SJCRH30 (cell line): ENCODE measurements at regions not wholly inside any gene's neighbourhood (a gene's known extent, or its start where the extent isn't known, plus 50 kb on each side); places are given as distances from the start of the nearest gene placed in this dataset.
"Not testable (repeated sequence)": the region's sequence is repeated elsewhere in the genome, so short reads cannot be mapped to it uniquely, and the experiment has no call there.

Experiments
- DNase-seq, 2 experiments: peaks; one replicate each; pipeline ENCODE4 v3.0.0-alpha.2; 2015 to 2020
- H3K27ac ChIP-seq: fragments of 250-450 bp; sonication (Bioruptor Pico); 2 replicates; pipeline ENCODE4 v1.5.1; 2020; ENCODE audit warnings: mild to moderate bottlenecking, moderate library complexity
- H3K27me3 ChIP-seq: fragments of 250-450 bp; sonication (Bioruptor Pico); 2 replicates; pipeline ENCODE4 v1.5.1; 2020; ENCODE audit warnings: mild to moderate bottlenecking, moderate library complexity
- H3K36me3 ChIP-seq: fragments of 250-450 bp; sonication (Bioruptor Pico); 2 replicates; pipeline ENCODE4 v1.5.1; 2020; ENCODE audit warnings: mild to moderate bottlenecking, moderate library complexity
- H3K4me1 ChIP-seq: fragments of 250-450 bp; sonication (Bioruptor Pico); 2 replicates; pipeline ENCODE4 v1.5.1; 2020; ENCODE audit warnings: mild to moderate bottlenecking, moderate library complexity
- H3K4me3 ChIP-seq: fragments of 250-450 bp; sonication (Bioruptor Pico); 2 replicates; pipeline ENCODE4 v1.5.1; 2020; ENCODE audit warnings: mild to moderate bottlenecking, moderate library complexity
- H3K9me3 ChIP-seq: fragments of 250-450 bp; sonication (Bioruptor Pico); replicated peaks from 2 replicates; pipeline ENCODE4 v1.5.1; 2020; ENCODE audit warnings: mild to moderate bottlenecking, moderate library complexity

DNA sequence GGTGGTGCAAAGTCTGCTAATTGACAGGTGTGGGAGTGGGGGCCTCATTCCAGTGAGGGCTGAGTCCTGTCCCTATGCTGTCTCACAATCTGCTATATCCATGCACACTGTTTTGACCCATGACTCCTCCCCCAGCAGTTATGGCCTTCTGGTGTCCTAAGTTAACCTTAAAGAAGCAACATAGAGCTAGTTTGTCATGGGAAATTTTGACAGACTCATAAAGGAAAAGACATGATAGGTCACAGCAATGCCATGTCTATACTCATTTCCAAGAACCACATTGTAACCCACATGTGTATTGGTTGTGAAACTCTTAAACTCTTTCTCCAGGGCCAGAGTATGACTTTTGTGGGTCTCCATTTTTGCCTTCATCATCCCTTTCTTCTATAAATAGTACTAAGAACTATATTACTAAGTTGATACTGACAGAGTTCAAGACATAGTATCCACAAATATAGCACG is 78.2 kb upstream of the SLC1A4 start:
- no peak overlapping the region for H3K4me3 ChIP-seq
- H3K27me3 ChIP-seq, result peaks cover 2% of the 10 kb centered on the region; the same call in 1 of the 2 replicates
- no peaks in the 10 kb centered on the region for H3K36me3 ChIP-seq
- no peak overlapping the region for H3K27ac ChIP-seq
- no peaks in the 10 kb centered on the region for H3K9me3 ChIP-seq
- DNase-seq, result no peak
- no peaks in the 10 kb centered on the region for H3K4me1 ChIP-seq

DNA sequence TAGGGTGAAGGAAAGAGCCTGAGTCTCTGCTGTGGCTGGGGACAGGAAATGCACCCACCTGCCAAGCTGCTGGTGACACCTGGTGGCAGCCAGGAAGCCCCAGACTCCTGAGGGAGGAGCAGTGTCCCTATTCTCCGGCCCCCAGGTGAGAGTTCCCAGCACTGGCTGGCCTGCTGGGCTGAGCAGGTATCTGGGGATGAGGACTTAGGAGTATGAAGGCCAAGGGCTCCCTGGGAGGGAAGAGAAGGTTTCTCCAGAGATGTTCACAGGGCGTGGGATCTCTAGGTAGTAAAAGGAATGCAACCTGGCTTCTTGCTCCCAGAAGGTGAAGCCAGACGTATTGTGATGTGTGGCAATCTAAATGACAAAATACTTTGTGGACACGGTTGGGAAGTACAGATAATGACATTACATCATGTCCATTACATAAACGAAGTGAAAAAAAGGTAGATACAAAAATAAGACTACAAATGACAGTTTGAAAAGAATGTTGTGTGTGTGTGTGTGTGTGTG is 75.8 kb upstream of the SLC1A4 start:
- H3K9me3 ChIP-seq, result no peaks in the 10 kb centered on the region

DNA sequence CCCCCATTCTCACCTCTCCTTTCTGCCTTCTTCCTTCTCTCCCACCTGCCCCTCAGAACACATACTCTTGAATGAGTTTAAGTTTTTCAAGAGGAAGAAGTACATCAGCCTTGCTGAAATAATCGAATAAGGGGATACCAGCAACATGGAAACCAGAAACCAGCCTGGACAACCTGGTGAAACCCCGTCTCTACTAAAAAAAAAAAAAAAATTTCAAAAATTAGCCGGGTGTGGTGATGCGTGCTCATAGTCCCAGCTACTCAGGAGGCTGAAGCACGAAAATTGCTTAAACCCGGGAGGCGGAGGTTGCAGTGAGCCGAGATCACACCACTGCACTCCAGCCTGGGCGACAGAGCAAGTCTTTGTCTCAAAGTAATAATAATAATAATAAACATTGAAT is 75.0 kb upstream of the SLC1A4 start:
- Histone ChIP-seq H3K9me3 (no peaks in the 10 kb centered on the region), H3K36me3 (no peaks in the 10 kb centered on the region), H3K27me3 (no peaks in the 10 kb centered on the region), H3K4me1 (no peaks in the 10 kb centered on the region), H3K27ac (no peak overlapping the region), H3K4me3 (no peak overlapping the region)
- DNase-seq, result no peak

More for the DNA sequence above, 75.8 kb upstream of the SLC1A4 start:
- Histone ChIP-seq H3K27me3 (no peaks in the 10 kb centered on the region), H3K4me3 (no peak overlapping the region), H3K4me1 (no peaks in the 10 kb centered on the region), H3K36me3 (no peaks in the 10 kb centered on the region), H3K27ac (no peak overlapping the region)
- peak; percentile 23 to 38 for DNase-seq

DNA sequence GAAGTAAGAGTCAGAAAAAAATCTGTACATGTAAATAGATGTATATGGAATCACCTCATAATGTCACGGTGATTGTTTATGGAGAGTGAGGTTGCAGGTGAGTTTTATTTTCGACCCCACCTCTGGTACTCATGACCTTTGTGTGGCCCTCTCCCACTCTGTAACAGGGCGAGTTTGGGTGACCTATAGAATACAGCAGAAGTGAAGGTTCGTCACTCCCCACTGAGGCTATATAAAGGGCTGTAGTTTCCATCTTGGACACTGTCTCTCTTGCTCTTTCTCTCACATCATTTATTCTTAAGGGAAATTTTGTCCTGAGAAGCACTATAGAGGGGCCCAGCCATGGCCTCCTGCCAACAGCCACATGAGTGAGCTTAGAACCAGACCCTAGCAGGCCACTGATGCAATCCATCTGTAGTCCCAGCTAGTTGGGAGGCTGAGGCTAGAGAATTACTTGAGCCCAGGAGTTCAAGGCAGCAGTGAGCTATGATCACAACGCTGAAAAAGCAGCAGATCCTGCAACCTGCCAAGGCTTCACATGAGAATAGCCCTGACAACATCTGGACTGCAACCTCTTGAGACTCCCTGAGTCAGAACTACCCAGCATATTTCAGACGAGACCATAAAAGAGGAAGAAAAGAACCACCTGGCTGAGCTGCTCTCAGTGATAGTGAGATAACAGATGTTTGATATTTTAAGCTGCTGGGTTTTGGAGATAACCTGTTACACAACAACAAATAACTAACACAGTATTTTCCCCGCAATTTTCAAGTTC is 74.3 kb upstream of the SLC1A4 start:
- Histone ChIP-seq H3K4me1 (no peaks in the 10 kb centered on the region), H3K27me3 (no peaks in the 10 kb centered on the region), H3K9me3 (no peaks in the 10 kb centered on the region), H3K27ac (no peak overlapping the region), H3K4me3 (no peak overlapping the region), H3K36me3 (no peaks in the 10 kb centered on the region)
- no peak for DNase-seq

DNA sequence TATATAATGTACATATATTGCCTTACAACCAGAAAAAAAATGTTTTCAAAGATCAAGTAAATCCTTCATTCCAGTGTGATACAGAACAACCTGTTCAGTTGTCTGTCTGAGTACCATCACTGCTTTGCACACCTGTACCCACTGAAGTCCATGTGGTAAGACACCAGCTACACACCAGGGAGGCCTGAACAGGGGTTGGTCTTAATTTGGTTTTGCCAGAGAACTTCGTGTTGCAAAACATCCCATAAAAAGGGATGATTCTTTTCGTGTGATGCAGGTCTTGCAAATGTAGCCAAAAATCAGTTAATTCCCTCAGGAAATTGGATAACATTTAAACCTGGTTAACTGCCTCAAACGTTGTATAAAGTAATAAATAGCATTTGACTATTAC is 73.7 kb upstream of the SLC1A4 start:
- H3K4me1 ChIP-seq, result no peaks in the 10 kb centered on the region
- no peak overlapping the region for H3K4me3 ChIP-seq
- H3K27me3 ChIP-seq, result no peaks in the 10 kb centered on the region
- no peaks in the 10 kb centered on the region for H3K9me3 ChIP-seq
- no peak overlapping the region for H3K27ac ChIP-seq
- H3K36me3 ChIP-seq, result no peaks in the 10 kb centered on the region
- DNase-seq, result no peak

DNA sequence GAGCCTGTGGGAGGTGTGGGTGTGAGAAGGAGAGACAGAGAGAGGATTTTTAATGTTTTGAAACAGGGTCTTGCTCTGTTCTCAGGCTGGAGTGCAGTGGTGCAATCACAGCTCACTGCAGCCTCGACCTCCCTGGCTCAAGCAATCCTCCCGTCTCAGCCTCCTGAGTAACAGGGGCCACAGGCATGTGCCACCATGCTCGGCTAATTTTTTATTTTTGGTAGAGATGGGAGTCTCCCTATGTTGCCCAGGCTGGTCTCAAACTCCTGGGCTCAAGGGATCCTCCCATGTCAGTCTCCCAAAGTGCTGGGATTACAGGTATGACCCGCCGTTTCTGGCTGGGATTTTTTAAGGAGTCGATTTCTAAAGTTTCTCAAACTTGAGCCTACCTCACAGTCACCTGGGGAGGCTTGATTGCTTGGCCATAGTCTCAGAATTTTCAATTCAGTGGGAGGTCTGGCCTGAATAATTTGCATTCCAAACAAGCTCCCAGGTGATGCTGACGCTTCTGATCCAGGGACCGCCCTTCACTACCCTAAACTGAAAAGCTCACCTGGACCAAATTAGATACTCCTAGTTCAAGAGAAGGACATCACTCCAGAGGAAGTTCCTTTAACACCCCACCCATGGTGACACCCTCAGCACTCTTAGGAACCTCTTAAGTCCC is 70.8 kb upstream of the SLC1A4 start:
- no peak for DNase-seq
- H3K4me3 ChIP-seq, result peak overlapping the region; percentile 49; the same call in 1 of the 2 replicates
- H3K4me1 ChIP-seq, result no peaks in the 10 kb centered on the region
- H3K27me3 ChIP-seq, result no peaks in the 10 kb centered on the region
- H3K9me3 ChIP-seq, result no peaks in the 10 kb centered on the region
- no peaks in the 10 kb centered on the region for H3K36me3 ChIP-seq
- H3K27ac ChIP-seq, result no peak overlapping the region

DNA sequence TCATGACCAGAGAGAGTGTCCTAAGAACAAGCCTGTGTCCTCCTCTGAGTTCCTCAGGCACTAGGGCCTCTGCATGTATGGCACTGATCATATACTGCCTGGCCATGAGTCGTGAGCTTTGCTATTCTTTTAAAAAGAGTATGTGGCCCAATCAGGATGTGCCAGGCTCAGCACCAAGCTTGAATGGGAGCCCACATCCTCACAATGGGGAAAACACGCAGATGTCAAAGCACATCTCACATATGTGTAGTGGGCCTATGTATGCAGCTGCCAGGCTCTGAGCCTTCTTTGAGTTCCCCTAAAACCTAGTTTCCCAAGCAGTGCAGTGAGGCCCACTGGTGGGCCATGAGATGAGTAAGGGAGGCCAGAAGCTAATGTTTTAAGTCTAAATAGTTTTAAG is 69.9 kb upstream of the SLC1A4 start:
- H3K4me1 ChIP-seq, result no peaks in the 10 kb centered on the region
- H3K27me3 ChIP-seq, result no peaks in the 10 kb centered on the region
- DNase-seq, result no peak
- H3K9me3 ChIP-seq, result no peaks in the 10 kb centered on the region
- no peak overlapping the region for H3K27ac ChIP-seq
- no peaks in the 10 kb centered on the region for H3K36me3 ChIP-seq
- no peak overlapping the region for H3K4me3 ChIP-seq

DNA sequence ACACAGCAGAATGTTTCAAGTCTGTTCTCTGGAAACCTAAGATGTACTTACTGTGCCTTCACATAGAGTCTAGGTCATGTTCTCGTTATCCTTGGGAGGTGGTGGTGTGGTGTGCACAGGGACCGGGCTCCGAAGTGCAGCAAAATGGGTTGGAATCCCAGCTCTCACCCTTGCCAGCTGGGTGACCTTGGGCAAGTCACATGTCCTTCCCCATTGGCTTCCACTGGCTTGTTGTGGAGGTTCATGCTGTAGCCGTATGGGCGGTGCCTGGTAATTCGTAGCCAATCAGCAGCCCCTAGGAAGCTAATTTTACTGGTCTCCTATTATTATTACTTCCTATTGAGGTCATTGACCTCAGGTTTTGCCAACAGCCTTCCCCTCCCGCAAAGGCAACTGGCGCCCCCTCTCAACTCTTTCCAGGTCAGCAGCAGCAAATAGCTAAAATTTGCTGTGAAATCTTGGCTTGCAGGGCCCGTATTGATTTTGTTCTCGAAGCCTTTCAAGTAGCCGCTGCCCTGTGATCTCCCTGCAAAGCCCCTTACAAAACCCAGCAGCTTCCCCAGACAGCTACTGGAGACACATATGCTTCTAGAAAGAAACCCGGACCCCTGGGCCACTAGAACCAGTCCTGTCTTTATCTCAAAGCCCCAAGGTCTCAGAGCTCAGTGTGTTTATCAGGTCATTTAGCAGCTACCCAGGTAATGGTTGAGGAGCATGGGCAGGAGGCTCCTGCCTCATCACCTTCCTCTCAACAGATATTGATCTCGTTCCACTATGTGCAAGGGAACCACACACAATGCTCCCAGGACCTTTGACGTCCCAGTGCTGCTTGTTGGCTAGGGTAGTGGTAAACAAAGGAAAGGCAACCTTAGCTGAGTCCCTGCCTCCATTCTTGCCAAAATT is 66.5 kb upstream of the SLC1A4 start:
- Histone ChIP-seq H3K4me1 (no peaks in the 10 kb centered on the region), H3K9me3 (no peaks in the 10 kb centered on the region), H3K36me3 (no peaks in the 10 kb centered on the region), H3K27me3 (no peaks in the 10 kb centered on the region), H3K27ac (no peak overlapping the region), H3K4me3 (no peak overlapping the region)
- no peak for DNase-seq

DNA sequence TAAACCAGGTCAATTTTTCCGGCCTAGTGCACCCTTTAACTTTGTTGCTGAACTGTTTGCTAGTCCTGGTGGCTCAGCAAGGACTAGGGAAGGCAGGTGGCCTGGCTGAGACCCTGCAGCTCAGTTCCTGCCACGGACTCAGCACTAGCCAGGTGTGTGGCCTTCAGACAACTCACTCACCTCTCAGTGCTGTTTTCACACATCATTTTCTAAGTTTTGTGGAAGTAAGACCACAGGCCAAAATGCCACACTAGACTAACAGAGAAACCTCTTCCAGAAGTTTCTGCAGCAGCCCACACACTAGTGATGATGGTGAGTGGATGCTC is 65.9 kb upstream of the SLC1A4 start:
- DNase-seq, result no peak
- H3K4me3 ChIP-seq, result no peak overlapping the region

DNA sequence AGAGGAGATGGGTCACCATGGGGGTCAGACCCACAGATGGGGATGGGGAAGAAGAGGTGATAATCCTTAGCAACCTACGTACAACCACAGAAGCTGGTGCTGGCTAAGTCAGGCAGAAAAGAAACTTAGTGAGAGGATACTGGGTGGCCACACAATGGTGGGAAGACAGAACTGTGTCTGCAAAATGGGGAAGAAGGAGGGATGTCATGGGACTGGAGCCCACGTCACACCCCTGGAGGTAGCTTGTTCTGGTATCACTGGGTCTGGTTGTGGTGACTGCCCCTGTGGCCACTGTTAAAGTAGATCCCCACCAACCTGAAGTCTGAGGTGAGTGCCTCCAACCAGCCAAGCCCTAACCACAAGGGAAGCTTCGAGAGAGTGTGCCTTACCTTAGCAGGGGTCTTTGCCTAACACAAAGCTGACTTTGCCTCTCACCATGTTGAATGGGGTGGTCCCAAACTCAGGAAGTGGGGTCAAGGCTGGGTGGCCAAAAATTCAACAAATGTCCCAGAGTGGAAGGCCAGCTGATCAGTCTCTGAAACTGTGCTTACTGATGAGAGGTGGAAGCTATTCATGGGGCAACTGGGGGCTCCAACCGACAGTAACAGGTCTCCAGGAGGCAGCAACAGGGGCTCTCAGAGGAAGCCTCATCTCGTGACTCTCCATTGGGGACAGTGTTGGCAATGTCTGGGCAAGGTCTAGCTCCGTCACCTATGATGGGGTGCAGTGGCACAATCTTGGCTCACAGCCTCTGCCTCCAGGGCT is 64.8 kb upstream of the SLC1A4 start:
- no peaks in the 10 kb centered on the region for H3K4me1 ChIP-seq
- no peaks in the 10 kb centered on the region for H3K27me3 ChIP-seq
- H3K27ac ChIP-seq, result no peak overlapping the region
- H3K4me3 ChIP-seq, result no peak overlapping the region
- H3K36me3 ChIP-seq, result no peaks in the 10 kb centered on the region
- H3K9me3 ChIP-seq, result no peaks in the 10 kb centered on the region
- DNase-seq, result no peak

More for the DNA sequence above, 65.9 kb upstream of the SLC1A4 start:
- no peaks in the 10 kb centered on the region for H3K36me3 ChIP-seq
- H3K4me1 ChIP-seq, result no peaks in the 10 kb centered on the region
- no peaks in the 10 kb centered on the region for H3K27me3 ChIP-seq
- no peaks in the 10 kb centered on the region for H3K9me3 ChIP-seq
- H3K27ac ChIP-seq, result no peak overlapping the region

DNA sequence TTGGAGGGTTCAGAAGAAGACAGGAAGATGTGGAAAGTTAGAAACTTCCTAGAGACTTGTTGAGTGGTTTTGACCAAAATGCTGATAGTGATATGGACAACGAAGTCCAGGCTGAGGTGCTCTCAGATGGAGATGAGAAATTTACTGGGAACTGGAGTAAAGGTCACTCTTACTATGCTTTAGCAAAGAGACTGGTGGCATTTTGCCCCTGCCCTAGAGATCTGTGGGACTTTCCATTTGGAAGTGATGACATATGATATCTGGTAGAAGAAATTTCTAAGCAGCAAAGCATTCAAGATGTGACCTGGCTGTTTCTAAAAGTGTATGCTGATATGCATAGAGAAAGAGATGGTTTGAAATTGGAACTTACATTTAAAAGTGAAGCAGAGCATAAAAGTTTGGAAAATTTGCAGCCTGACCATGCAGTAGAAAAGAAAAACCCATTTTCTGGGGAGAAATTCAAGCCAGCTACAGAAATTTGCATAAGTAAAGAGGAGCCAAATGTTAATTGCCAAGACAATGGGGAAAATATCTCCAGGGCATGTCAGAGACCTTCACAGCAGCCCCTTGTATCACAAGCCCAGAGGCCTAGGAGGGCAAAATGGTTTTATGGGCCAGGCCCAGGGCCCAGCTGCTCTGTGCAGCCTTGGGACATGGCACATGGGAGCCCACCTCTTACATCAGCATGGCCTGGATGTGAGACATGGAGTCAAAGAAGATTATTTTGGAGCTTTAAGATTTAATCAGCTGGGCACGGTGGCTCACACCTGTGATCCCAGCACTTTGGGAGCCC is 63.1 kb upstream of the SLC1A4 start:
- not testable (repeated sequence) for H3K36me3 ChIP-seq, H3K4me3 ChIP-seq, H3K4me1 ChIP-seq, H3K27ac ChIP-seq, H3K9me3 ChIP-seq, DNase-seq, H3K27me3 ChIP-seq

DNA sequence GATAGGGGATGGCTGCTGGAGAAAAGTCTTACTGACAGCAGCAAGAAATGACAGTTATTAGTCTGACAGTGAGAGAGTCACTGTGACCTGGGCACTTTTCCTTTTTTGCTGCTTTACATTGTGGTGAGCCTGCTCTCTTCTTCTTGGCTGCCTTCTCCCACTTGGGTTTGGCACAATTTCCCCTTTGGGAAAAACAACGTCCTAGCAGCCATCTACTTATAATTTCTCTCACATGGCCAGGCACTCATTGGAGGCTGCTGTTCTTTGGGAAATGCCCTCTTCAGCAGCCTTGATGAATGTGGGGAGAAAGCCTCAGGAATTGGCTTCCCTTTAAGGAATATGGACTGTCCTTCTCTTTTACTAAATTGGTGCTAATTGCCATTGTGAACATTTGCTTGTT is 60.4 kb upstream of the SLC1A4 start:
- Histone ChIP-seq H3K27ac (no peak overlapping the region), H3K4me1 (no peaks in the 10 kb centered on the region), H3K9me3 (no peaks in the 10 kb centered on the region), H3K36me3 (no peaks in the 10 kb centered on the region), H3K27me3 (0 out of 2 replicates have a peak, but pooled peaks cover 5% of the 10 kb centered on the region), H3K4me3 (no peak overlapping the region)
- DNase-seq, result no peak

DNA sequence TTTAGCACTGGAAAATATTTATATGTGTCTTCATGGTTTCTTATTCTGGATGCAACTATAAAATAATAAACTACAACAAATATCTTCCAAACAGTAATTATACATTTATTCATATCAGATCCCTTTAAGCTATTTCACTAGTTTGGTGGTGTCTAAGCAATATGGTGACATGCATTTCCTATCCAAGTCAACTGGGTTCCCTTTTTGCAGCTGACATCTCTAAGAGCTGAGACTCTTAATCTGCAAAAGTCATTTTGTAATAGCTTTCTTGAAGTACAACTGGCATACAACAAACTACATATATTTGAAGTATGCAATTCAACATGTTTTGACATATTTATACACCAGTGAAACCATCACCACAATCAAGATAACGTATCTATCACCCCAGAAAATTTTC is 59.9 kb upstream of the SLC1A4 start:
- Histone ChIP-seq H3K4me1 (no peaks in the 10 kb centered on the region), H3K4me3 (no peak overlapping the region), H3K27me3 (0 out of 2 replicates have a peak, but pooled peaks cover 5% of the 10 kb centered on the region), H3K9me3 (no peaks in the 10 kb centered on the region), H3K27ac (no peak overlapping the region), H3K36me3 (no peaks in the 10 kb centered on the region)
- DNase-seq, result no peak

DNA sequence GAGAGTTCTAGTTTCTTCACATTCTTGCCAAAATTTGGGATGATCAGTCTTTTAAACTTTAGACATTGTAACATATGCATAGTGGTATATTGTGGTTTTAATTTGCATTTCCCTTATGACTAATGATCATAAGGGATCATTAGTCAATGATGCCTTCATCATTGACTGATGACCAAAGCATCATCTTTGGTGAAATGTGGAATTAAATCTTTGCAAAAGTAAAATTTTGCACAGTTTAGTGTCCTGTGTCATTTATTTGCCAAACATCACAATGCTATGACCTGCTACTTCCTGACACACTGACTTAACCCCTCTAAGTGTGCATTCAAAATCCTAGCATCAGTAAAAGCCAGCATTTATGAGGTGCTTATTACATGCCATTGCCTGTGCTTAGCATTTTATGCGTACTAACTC is 58.9 kb upstream of the SLC1A4 start:
- no peak for DNase-seq
- 0 out of 2 replicates have a peak, but pooled peaks cover 5% of the 10 kb centered on the region for H3K27me3 ChIP-seq
- no peaks in the 10 kb centered on the region for H3K4me1 ChIP-seq

More for the DNA sequence above, 58.9 kb upstream of the SLC1A4 start:
- no peak overlapping the region for H3K27ac ChIP-seq
- H3K4me3 ChIP-seq, result no peak overlapping the region
- H3K36me3 ChIP-seq, result no peaks in the 10 kb centered on the region
- no peaks in the 10 kb centered on the region for H3K9me3 ChIP-seq
